ENCODE measurements at regions not wholly inside any gene's neighbourhood (a gene's known extent, or its start where the extent isn't known, plus 50 kb on each side); places are given as distances from the start of the nearest gene placed in this dataset.

- no peaks in the 10 kb centered on the region for H3K27me3 ChIP-seq (ENCODE audit: control insufficient read depth, low read length)
- no peaks in the 10 kb centered on the region for H3K36me3 ChIP-seq (ENCODE audit: control insufficient read depth, low read length)
- no peaks in the 10 kb centered on the region for H3K9me2 ChIP-seq (replicated peaks; ENCODE audit: control insufficient read depth, low read length)
- H4K20me1 ChIP-seq (ENCODE audit: control insufficient read depth, insufficient read depth, low read depth, low read length) = no peaks in the 10 kb centered on the region
- H3K9me3 ChIP-seq (ENCODE audit: control insufficient read depth, insufficient read depth, low read length) = no peaks in the 10 kb centered on the region
- no peaks in the 10 kb centered on the region for H3F3A ChIP-seq (ENCODE audit: control insufficient read depth, insufficient read depth)
- H3K27ac ChIP-seq (ENCODE audit: low read depth, low read length) = no peak overlapping the region
- H3K79me2 ChIP-seq (ENCODE audit: control insufficient read depth, low read length) = no peaks in the 10 kb centered on the region
- no peak for TF ChIP-seq CTCF (IDR thresholded peaks at IDR 0.05; ENCODE audit: low read depth, low read length, poor library complexity, severe bottlenecking)
- no peak for TF ChIP-seq EZH2phosphoT487 (IDR thresholded peaks at IDR 0.05; ENCODE audit: borderline replicate concordance, low read length)
- no peak overlapping the region for H3K4me3 ChIP-seq (ENCODE audit: low read length)
- H3K4me1 ChIP-seq (ENCODE audit: control insufficient read depth, low read length) = no peaks in the 10 kb centered on the region
- H3K4me2 ChIP-seq (ENCODE audit: low read length) = no peak overlapping the region
These were observed 654.9 kb upstream of the CELF2 start for GRCh38 chr10:10362800-10363199.

GRCh38 chr10:10363217-10363616, 654.5 kb upstream of the CELF2 start:
- no peak for TF ChIP-seq EZH2phosphoT487 (IDR thresholded peaks at IDR 0.05; ENCODE audit: borderline replicate concordance, low read length)
- no peak for TF ChIP-seq CTCF (IDR thresholded peaks at IDR 0.05; ENCODE audit: low read depth, low read length, poor library complexity, severe bottlenecking)

GRCh38 chr10:10364902-10365301, 652.8 kb upstream of the CELF2 start:
- Histone ChIP-seq H3K4me1 (ENCODE audit: control insufficient read depth, low read length) (no peaks in the 10 kb centered on the region), H3K9me2 (replicated peaks; ENCODE audit: control insufficient read depth, low read length) (no peaks in the 10 kb centered on the region), H3K27me3 (ENCODE audit: control insufficient read depth, low read length) (no peaks in the 10 kb centered on the region), H3K4me3 (ENCODE audit: low read length) (no peak overlapping the region), H3K36me3 (ENCODE audit: control insufficient read depth, low read length) (no peaks in the 10 kb centered on the region), H3K9me3 (ENCODE audit: control insufficient read depth, insufficient read depth, low read length) (no peaks in the 10 kb centered on the region; the same call in 1 of the 2 replicates), H3F3A (ENCODE audit: control insufficient read depth, insufficient read depth) (no peaks in the 10 kb centered on the region), H3K79me2 (ENCODE audit: control insufficient read depth, low read length) (no peaks in the 10 kb centered on the region), H3K27ac (ENCODE audit: low read depth, low read length) (no peak overlapping the region), H3K4me2 (ENCODE audit: low read length) (no peak overlapping the region), H4K20me1 (ENCODE audit: control insufficient read depth, insufficient read depth, low read depth, low read length) (no peaks in the 10 kb centered on the region)
- TF ChIP-seq CTCF (IDR thresholded peaks at IDR 0.05; ENCODE audit: low read depth, low read length, poor library complexity, severe bottlenecking) = no peak
- no peak for TF ChIP-seq EZH2phosphoT487 (IDR thresholded peaks at IDR 0.05; ENCODE audit: borderline replicate concordance, low read length)

More at GRCh38 chr10:10363217-10363616, 654.5 kb upstream of the CELF2 start:
- Histone ChIP-seq H3K9me3 (ENCODE audit: control insufficient read depth, insufficient read depth, low read length) (no peaks in the 10 kb centered on the region), H3K9me2 (replicated peaks; ENCODE audit: control insufficient read depth, low read length) (no peaks in the 10 kb centered on the region), H4K20me1 (ENCODE audit: control insufficient read depth, insufficient read depth, low read depth, low read length) (no peaks in the 10 kb centered on the region), H3K27ac (ENCODE audit: low read depth, low read length) (no peak overlapping the region), H3K36me3 (ENCODE audit: control insufficient read depth, low read length) (no peaks in the 10 kb centered on the region), H3F3A (ENCODE audit: control insufficient read depth, insufficient read depth) (no peaks in the 10 kb centered on the region), H3K79me2 (ENCODE audit: control insufficient read depth, low read length) (no peaks in the 10 kb centered on the region), H3K27me3 (ENCODE audit: control insufficient read depth, low read length) (no peaks in the 10 kb centered on the region), H3K4me2 (ENCODE audit: low read length) (no peak overlapping the region), H3K4me1 (ENCODE audit: control insufficient read depth, low read length) (no peaks in the 10 kb centered on the region), H3K4me3 (ENCODE audit: low read length) (no peak overlapping the region)

Measured in DOHH2 (cell line).